K562 (cell line): ENCODE measurements at regions not wholly inside any gene's neighbourhood (a gene's known extent, or its start where the extent isn't known, plus 50 kb on each side); places are given as distances from the start of the nearest gene placed in this dataset.

ENCODE experiments used
- ATAC-seq: fragments of 200-7000 bp; cut with Tn5 transposase; 3 replicates; pipeline ENCODE4 v1.9.1; 2020; ENCODE audit warnings: moderate library complexity
- BruUV-seq: library from RNA; stranded (reverse); fragments of 400-500 nt; replicated peaks from 2 replicates; lab custom pipeline; 2021; lab: Mats Ljungman, UMichigan
- CTCF ChIA-PET: fragments of 300-600 bp; formaldehyde crosslinking; extraction: SDS; loops from one replicate; lab custom pipeline; 2021; ENCODE audit warnings: low intra/inter-chr PET ratio; lab: Yijun Ruan, JAX
- POLR2A ChIA-PET: fragments of 300-600, 350-650 bp; sonication (Branson Sonifier 250); formaldehyde crosslinking; extraction: SDS; loops from one replicate; lab custom pipeline; 2021; ENCODE audit warnings: antibody characterized with exemption, inconsistent platforms; lab: Yijun Ruan, JAX
- DNase-seq, 4 experiments: peaks; one replicate each; pipeline versions ENCODE4 v3.0.0 to v3.0.0-alpha.2; 2011 to 2018; ENCODE audit warnings: low spot score in 3 of 4, mixed read lengths in 3 of 4; ENCODE audit errors: extremely low read depth in 1 of 4
- FAIRE-seq: peaks from 2 replicates; lab custom pipeline; 2011; peaks lifted over from hg19 to GRCh38; lab: Jason Lieb, UNC
- H2AFZ ChIP-seq: 2 replicates; pipeline ENCODE4 v1.6.0; 2011; ENCODE audit warnings: low read depth, low read length, control low read depth, inconsistent platforms
- H3K27ac ChIP-seq: fragments of 200-600 bp; 3 replicates; pipeline ENCODE4 v1.8.0; 2011; ENCODE audit warnings: low read depth, mild to moderate bottlenecking, control low read depth, inconsistent platforms, low read length, moderate library complexity, mixed read lengths; ENCODE audit errors: extremely low read depth
- H3K27me3 ChIP-seq, 2 experiments: fragments of 300-600 bp in 1 of 2; 2 replicates in 1 of 2; 3 replicates in 1 of 2; pipeline versions ENCODE4 v1.6.0 to v1.8.0; 2011; ENCODE audit warnings: inconsistent platforms in 2 of 2, low read length in 2 of 2, mild to moderate bottlenecking in 1 of 2, mixed read lengths in 1 of 2, moderate library complexity in 1 of 2; ENCODE audit not compliant: control insufficient read depth in 2 of 2, insufficient read depth in 2 of 2
- H3K36me3 ChIP-seq: fragments of 300-600 bp; 3 replicates; pipeline ENCODE4 v1.8.0; 2011; ENCODE audit warnings: mild to moderate bottlenecking, low read length, inconsistent platforms; ENCODE audit not compliant: control insufficient read depth, insufficient read depth
- H3K4me1 ChIP-seq, 2 experiments: fragments of 200-600 bp in 1 of 2; replicated peaks in 1 of 2; 2 replicates in 1 of 2; 3 replicates in 1 of 2; pipeline versions ENCODE4 v1.5.1 to v1.8.0; 2011; ENCODE audit warnings: inconsistent platforms in 2 of 2, low read length in 2 of 2, mild to moderate bottlenecking in 1 of 2, mixed read lengths in 1 of 2, moderate library complexity in 1 of 2; ENCODE audit not compliant: control insufficient read depth in 2 of 2, insufficient read depth in 2 of 2
- H3K4me2 ChIP-seq: 2 replicates; pipeline ENCODE4 v1.6.1; 2011; ENCODE audit warnings: low read length, control low read depth, inconsistent platforms, mixed read lengths; ENCODE audit not compliant: insufficient read depth
- H3K4me3 ChIP-seq: fragments of 200-600 bp; sonication (generic), shearing (Covaris generic); 2 replicates; pipeline ENCODE4 v1.5.1; 2016; ENCODE audit warnings: control low read depth, inconsistent platforms
- H3K79me2 ChIP-seq: fragments of 200-600 bp; 3 replicates; pipeline ENCODE4 v1.8.0; 2011; ENCODE audit warnings: low read length, inconsistent platforms; ENCODE audit not compliant: control insufficient read depth, insufficient read depth
- H3K9ac ChIP-seq, 2 experiments: 2 replicates each; pipeline versions ENCODE4 v1.6.0 to v1.6.1; 2011; ENCODE audit warnings: low read depth in 2 of 2, low read length in 2 of 2, control low read depth in 1 of 2, inconsistent platforms in 1 of 2, mild to moderate bottlenecking in 1 of 2, mixed read lengths in 1 of 2; ENCODE audit not compliant: insufficient read depth in 1 of 2
- H3K9me1 ChIP-seq: one replicate; pipeline ENCODE4 v1.6.0; 2011; ENCODE audit warnings: inconsistent platforms, mild to moderate bottlenecking, low read length, moderate library complexity; ENCODE audit not compliant: control insufficient read depth, insufficient read depth
- H3K9me3 ChIP-seq: replicated peaks from 2 replicates; pipeline ENCODE4 v1.5.1; 2011; ENCODE audit warnings: low read depth, low read length, inconsistent platforms; ENCODE audit not compliant: control insufficient read depth, insufficient read depth
- H4K20me1 ChIP-seq: replicated peaks from 2 replicates; pipeline ENCODE4 v1.6.1; 2011; ENCODE audit warnings: low read length, inconsistent platforms, mixed read lengths; ENCODE audit not compliant: control insufficient read depth, insufficient read depth
- ARID4B ChIP-seq: sonication (generic); formaldehyde crosslinking; IDR thresholded peaks from 2 replicates; pipeline ENCODE4 v1.8.0; 2022; ENCODE audit warnings: mild to moderate bottlenecking, missing genetic modification reagents
- BACH1 ChIP-seq: fragments of 200-800 bp; sonication (Bioruptor generic); IDR thresholded peaks from 2 replicates; pipeline ENCODE4 v1.6.1; 2016; ENCODE audit warnings: missing genetic modification characterization, missing compliant biosample characterization
- GATAD2B ChIP-seq: fragments of 450-650 bp; IDR thresholded peaks from 2 replicates; pipeline ENCODE4 v1.6.1; 2017; ENCODE audit warnings: mild to moderate bottlenecking, borderline replicate concordance
- NCOA2 ChIP-seq, 2 experiments: fragments of 450-650 bp; IDR thresholded peaks; 2 replicates each; pipeline ENCODE4 v1.6.1; 2018; ENCODE audit warnings: mild to moderate bottlenecking in 2 of 2, moderate library complexity in 1 of 2; ENCODE audit not compliant: partially characterized antibody in 2 of 2
- NFE2 ChIP-seq: IDR thresholded peaks from 2 replicates; pipeline ENCODE4 v1.6.1; 2014; ENCODE audit warnings: antibody characterized with exemption, low read depth
- PHF8 ChIP-seq: fragments of 200-600 bp; sonication (generic); IDR thresholded peaks from 2 replicates; pipeline ENCODE4 v1.6.1; 2012; ENCODE audit warnings: mixed run types, mild to moderate bottlenecking, inconsistent platforms, low read length, moderate library complexity, borderline replicate concordance
- RBM22 ChIP-seq: fragments of 200-400 bp; formaldehyde crosslinking; IDR thresholded peaks from 2 replicates; pipeline ENCODE4 v1.6.1; 2018; ENCODE audit warnings: low read length, low read depth; ENCODE audit not compliant: poor library complexity, severe bottlenecking
- SRF ChIP-seq, 2 experiments: fragments of 250-450, 450-650 bp in 1 of 2; sonication (Bioruptor Pico) in 1 of 2; sonication (generic) in 1 of 2; formaldehyde crosslinking; IDR thresholded peaks; 2 replicates each; pipeline versions ENCODE4 v1.5.0 to v1.5.1; 2020 to 2022; ENCODE audit warnings: mild to moderate bottlenecking in 1 of 2, missing genetic modification reagents in 1 of 2
- TOE1 ChIP-seq, 2 experiments: fragments of 450-650 bp in 1 of 2; sonication (generic) in 1 of 2; formaldehyde crosslinking in 1 of 2; IDR thresholded peaks; 2 replicates each; pipeline versions ENCODE4 v1.7.1 to v1.8.0; 2016 to 2022; ENCODE audit warnings: borderline replicate concordance in 2 of 2, mild to moderate bottlenecking in 2 of 2, antibody characterized with exemption in 1 of 2, inconsistent platforms in 1 of 2, low read depth in 1 of 2, missing genetic modification reagents in 1 of 2, moderate library complexity in 1 of 2
- TRIM25 ChIP-seq: fragments of 450-650 bp; IDR thresholded peaks from 2 replicates; pipeline ENCODE4 v1.7.0; 2016; ENCODE audit warnings: borderline replicate concordance
- USF1 ChIP-seq: sonication (generic); formaldehyde crosslinking; IDR thresholded peaks from 2 replicates; pipeline ENCODE4 v1.9.0; 2022; ENCODE audit warnings: mild to moderate bottlenecking, missing genetic modification reagents
- ZFPM2 ChIP-seq: fragments of 250-450 bp; sonication (Bioruptor Pico); IDR thresholded peaks from 2 replicates; pipeline ENCODE4 v1.5.1; 2022; ENCODE audit warnings: mild to moderate bottlenecking
- ZNF263 ChIP-seq: sonication (generic); formaldehyde crosslinking; IDR thresholded peaks from 2 replicates; pipeline ENCODE4 v1.8.0; 2022; ENCODE audit warnings: mild to moderate bottlenecking, missing genetic modification reagents, borderline replicate concordance
- WGBS: fragments of 100-300 bp; shearing (Covaris generic); methylation state at CpG from one replicate; pipeline ENCODE4 v1.1.6; 2016; ENCODE audit warnings: low coverage, mixed read lengths; ENCODE audit not compliant: insufficient coverage; ENCODE audit errors: missing lambda C conversion rate; 5-methylcytosine and 5-hydroxymethylcytosine counted together
- in situ Hi-C: fragments of 300-500 bp; cut with MboI; formaldehyde crosslinking; loops from 4 replicates; pipeline ENCODE4 v1.15.0; 2018; ENCODE audit warnings: inconsistent platforms, mixed read lengths
- intact Hi-C: fragments of 100-400 bp; cut with micrococcal nuclease; formaldehyde crosslinking; loops from 2 replicates; pipeline ENCODE4 v1.14.2; 2022

GRCh38 chr9:88189371-88189770 is 51.1 kb upstream of the SPATA31C2 start:
- CTCF ChIA-PET = no interaction called here
- no TSS peak for BruUV-seq
- TF ChIP-seq ZFPM2 (CRISPR knock-in tag) = no peak
- no peak for TF ChIP-seq USF1 (CRISPR knock-in tag)
- TF ChIP-seq RBM22 = no peak
- no peak for TF ChIP-seq BACH1
- no peak for TF ChIP-seq ARID4B
- no peak for TF ChIP-seq TOE1 (IDR thresholded peaks at IDR 0.05; ENCODE audit: borderline replicate concordance)
- no peak for TF ChIP-seq TOE1 (CRISPR knock-in tag; IDR thresholded peaks at IDR 0.05; ENCODE audit: borderline replicate concordance, low read depth)
- TF ChIP-seq TRIM25 = no peak
- TF ChIP-seq PHF8 = no peak
- TF ChIP-seq SRF (CRISPR knock-in tag; IDR thresholded peaks at IDR 0.05) = no peak
- no peak for TF ChIP-seq GATAD2B
- no peak for TF ChIP-seq NCOA2 (IDR thresholded peaks at IDR 0.05; ENCODE audit: partially characterized antibody in 2 of 2)
- no peak for TF ChIP-seq NFE2
- no peak for TF ChIP-seq ZNF263

More at GRCh38 chr9:88189371-88189770, 51.1 kb upstream of the SPATA31C2 start:
- Histone ChIP-seq H3K27me3 (no peaks in the 10 kb centered on the region), H3K27ac (no peak overlapping the region), H3K36me3 (no peaks in the 10 kb centered on the region), H3K4me3 (no peak overlapping the region), H3K9ac (no peak overlapping the region), H4K20me1 (no peaks in the 10 kb centered on the region), H3K9me3 (no peaks in the 10 kb centered on the region), H3K4me1 (no peaks in the 10 kb centered on the region), H3K4me2 (no peak overlapping the region), H3K9me1 (no peaks in the 10 kb centered on the region), H3K79me2 (no peaks in the 10 kb centered on the region), H2AFZ (no peak overlapping the region)
- 0% methylated on average over 1 of the region's 1 CpG for WGBS
- no peak for ATAC-seq
- DNase-seq = no peak
- POLR2A ChIA-PET = no interaction called here
- no peak for FAIRE-seq
- in situ Hi-C loops = no loop called here
- intact Hi-C loops = no loop called here
